Right renal pelvis (tissue), 4 donors: ENCODE measurements at regions not wholly inside any gene's neighbourhood (a gene's known extent, or its start where the extent isn't known, plus 50 kb on each side); places are given as distances from the start of the nearest gene placed in this dataset.

Experiments
- DNase-seq, 4 donors: peaks; one replicate each; pipeline ENCODE4 v3.0.0-alpha.2; 2013; ENCODE audit warnings: low read depth in 4 of 4, low spot score in 3 of 4, missing footprints in 1 of 4

DNA sequence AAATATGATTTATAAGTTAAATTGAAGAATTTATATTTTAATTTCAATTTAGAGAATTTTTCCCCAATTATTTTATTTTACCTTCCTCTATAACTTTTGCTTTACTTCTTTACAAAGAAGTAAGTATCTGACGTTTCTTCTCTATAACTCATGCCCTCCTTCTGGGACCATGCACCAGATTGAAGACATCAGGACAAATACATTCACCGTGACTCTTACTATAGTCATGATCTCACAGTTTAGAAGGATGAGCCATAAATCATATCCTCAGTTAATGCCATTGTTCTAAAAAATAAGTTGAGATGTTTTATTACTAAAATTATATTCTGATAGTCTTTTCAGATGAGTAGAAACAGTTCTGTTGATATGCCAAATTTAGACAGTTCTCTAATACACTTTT is 279.3 kb downstream of the TMX3 start:
- no peak for DNase-seq

DNA sequence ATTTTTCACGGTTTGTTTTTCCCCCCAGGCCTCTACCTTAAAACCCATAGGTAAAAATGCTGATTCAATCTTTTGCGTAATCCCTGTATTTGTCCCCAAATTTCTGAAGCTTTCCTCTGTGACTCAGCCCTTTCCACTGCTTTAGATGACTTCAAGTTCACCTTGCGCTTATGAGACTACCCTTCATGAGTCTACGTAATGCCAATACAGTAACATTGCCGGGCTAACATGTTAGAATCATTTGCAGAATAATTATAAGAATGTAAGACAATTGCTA is 283.0 kb downstream of the TMX3 start:
- DNase-seq, result no peak

DNA sequence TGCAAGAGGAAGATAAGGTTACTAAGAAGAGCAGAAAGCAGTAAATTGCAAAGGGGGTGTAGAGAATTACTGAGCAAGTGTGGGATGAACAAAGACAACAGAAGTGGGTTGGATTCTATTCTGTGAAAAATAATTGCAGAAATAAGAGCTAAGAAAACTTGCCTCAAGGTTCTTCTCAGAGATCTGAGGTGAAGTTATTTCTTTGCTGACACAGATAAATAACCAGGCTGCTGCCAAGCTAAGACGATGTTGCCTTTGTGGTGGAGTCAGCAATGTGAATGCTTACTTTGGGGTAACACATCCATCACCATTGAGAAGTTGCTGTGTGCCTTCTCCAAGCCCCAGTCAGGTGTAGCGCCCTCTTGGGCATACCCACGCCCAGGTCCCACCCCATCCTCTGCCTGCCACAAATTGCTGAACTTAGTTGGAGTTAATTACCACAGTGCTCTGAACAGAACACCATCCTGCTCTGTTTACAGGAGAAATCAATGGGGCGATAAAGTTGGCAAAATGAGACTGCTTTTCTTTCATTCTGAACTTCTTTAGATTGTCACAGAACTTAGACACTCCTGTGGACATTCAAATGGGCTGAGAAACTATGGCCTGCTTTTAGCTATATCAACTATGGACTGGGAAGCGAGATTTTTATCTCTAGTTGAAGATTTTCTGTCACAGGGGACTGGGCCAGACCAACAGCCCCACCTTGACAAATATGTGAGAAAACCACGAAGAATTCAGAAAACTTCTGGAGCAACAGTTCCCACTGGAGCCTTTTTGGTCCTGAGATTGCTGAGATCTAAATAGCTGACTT is 283.6 kb downstream of the TMX3 start:
- DNase-seq, result no peak

DNA sequence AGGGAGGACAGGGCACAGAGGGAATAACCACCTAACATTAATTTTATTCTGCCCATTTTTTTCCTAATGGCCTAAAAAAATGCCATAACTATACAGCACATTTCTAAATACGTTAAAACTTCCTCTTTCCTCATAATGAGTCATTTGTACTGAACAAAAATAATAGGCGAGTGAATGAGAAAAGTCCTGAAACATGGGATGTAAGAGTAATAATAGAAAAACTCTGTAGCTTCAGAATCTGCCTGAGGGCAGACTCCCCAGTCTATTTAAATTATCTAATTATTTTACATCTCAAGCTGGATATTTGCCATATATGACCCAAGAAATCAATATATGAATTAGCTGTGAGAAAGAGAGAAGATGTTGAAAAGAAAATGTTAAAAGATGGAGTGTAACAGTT is 285.1 kb downstream of the TMX3 start:
- no peak for DNase-seq

DNA sequence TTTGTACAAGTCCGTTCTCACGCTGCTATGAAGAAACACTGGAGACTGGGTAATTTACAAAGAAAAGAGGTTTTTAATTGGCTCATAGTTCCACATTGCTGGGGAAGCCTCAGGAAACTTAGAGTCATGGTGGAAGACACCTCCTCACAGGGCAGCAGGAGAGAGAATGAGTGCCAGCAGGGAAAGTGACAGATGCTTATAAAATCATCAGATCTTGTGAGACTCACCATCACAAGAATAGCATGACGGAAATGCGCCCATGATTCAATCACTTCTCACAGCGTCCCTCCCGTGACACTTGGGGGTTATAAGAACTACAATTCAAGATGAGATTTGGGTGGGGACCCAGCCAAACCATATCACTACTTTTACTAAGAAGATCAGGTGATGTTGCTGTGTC is 285.8 kb downstream of the TMX3 start:
- DNase-seq, result no peak

DNA sequence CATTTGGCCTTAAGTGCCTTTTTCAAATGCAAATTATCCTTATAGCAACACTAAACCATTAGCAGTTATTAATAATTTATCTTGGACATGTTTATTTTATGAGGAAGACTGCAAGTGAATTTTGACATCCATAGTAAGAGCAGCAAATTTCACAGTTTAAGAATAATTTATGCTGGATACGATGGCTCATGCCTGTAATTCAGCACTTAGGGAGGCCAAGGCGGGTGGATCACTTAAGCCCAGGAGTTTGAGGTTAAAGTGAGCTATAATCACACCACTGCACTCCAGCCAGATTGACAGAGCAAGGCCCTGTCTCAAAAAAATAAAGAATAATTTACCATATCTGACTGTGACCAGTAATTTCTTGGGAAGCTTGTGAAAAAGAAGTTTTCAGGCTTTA is 286.2 kb downstream of the TMX3 start:
- DNase-seq, result no peak

DNA sequence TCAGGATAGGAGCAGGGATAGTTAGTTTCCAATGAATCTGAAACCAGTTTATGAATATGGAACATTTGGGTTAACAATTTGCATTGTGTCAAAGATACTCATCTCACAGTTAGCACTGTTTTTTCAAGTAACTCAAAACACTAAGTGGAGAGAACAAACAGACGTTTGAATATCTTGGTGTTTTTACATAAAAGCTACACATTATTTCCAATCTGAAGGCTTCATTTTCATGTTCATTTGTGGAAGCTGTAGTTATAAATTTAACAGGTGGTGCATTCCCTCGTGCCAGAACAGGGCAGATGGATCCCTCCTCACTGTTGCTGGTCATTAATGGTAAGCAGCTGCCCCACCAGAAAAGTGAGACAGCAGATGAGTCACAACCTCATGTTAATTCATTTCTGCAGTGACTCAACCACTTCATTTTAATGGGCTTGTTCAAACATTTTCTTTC is 286.9 kb downstream of the TMX3 start:
- DNase-seq, result no peak

DNA sequence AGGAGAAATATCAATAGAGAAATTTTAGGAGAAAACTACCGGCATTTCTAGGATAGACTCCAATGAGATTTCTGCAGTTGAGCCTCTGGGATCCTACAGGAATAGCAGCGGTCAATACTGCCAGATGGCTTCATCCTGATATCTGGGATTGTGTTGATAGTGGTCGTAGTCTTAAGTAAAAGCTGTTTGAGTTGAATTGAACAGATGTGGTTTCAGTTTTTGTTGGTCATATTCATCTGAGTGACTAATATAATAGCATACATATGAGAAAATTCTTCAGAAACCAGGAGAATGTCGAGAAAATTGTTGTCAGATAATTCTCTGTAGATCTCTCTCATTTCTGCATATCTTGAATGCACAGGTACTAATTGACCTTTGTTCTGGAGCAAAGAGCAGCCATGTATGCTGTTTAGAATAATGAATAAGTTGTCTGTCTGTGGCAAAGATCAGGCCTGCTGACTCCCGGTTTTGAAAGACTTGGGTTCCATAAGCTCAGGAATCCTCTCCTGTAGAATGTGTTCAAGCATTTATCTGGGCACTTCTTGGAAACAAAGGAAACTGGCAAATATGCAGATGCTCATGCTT is 288.1 kb downstream of the TMX3 start:
- DNase-seq, result no peak

DNA sequence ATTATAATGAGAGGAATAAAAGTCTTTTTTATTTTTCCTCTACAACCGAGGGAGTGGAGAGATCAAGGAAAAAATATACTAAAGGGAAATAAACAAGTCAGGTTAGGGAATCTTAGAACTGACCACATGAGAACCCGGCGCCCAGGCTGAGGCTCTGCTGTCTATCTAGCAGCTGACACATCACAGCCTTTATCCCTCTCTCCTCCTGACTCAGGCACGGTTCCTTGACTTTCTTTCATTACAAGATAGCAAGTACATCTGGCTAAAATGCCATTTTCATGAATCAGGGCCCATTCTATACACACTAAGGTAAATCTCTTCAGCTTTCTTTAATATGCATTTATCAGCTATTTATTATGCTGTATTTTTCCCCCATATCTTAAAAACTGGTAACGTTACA is 296.0 kb downstream of the TMX3 start:
- DNase-seq, result no peak

DNA sequence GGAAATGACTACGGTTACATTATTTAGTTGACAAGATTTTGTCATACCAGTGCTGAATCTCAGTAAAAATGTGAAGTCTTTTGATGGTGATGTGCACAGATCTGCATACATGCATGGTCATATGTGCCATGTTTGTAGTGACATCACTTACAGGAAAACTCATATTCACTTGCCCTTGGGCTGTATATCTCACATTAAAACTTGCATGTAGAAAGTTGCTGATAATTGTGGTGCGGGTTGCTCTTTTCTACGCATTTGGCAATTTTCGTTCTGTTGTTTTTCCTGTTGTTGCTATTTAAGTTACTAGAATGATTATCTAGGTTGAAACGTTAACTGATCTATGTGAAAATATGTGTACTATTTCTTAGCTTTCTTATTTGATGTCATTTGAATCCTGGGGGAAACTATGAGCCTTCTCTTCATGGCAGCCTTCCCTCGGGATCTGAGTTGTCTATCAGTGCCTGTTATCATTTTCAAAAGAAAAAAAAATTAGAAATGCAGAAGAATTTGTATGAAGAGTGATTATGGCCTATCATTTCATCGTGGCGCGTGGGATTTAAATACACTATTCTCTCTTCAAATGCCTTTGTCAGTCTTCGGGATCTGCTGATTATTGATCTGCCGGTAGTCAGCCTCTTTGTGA is 296.6 kb downstream of the TMX3 start:
- DNase-seq, result no peak

DNA sequence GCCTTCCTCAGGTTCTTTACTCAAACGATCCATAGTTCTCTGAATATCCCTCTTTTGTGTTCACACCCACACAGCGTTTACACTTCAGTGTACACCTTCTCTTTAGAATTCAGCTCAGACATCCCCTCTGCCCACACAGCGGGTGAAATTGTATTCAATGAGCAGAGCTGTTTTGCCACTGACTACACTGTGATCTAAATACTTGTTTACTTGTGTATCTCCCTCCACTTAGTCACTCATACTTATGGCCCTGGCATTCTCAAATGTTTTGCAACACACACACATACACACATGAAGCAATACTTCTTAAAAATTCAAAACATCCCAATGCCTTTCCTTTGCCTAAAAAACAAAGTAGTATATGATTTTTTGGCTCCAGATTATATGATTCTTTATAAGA is 297.1 kb downstream of the TMX3 start:
- no peak for DNase-seq

DNA sequence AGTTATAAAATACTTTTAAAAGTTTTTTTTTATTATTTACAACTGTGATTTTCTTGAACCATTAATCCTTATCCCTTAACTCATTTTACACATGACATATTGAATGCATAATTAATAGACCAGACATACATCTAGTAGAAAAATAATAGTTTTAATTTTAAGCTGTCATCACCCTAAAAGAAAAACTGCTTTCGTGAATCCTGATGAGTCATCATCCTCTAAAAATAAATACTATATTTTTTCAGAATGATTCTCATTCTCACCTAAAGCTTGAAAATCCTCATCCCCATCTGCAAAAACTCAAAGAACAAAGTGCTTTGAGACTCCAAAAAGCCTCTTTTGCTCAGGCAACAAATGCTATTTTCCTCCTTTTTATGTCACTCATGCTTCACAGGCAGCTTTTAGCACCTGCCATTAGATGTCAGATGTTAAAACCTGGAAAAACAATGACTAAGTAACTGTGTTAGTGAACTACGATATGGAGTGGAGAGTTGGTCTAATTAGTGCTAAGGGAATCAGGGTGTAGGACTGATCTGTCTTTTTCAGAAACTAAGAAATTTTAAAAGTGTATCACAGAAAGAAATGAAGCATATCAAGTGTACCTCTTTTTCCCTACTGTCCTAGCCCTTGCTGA is 297.6 kb downstream of the TMX3 start:
- DNase-seq, result no peak

DNA sequence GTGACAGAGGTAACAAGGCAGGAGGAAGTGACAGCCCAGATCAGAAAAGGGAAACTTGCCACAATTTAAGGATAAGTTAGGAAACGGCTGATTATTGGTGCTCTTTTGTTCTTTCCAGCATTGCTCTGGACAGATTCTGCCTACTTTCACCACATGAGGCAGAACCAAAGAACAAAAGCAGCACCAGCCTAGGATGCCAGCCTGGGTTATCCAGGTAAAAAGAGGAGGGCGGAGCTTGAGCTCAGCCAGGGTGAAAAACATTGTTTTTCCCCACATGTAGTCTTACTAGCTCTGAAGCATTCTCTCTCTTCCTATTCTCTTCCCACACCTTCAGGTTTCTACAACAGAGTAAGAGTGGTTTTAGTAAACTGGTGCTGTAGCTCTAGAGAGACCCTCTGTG is 300.5 kb downstream of the TMX3 start:
- no peak for DNase-seq

DNA sequence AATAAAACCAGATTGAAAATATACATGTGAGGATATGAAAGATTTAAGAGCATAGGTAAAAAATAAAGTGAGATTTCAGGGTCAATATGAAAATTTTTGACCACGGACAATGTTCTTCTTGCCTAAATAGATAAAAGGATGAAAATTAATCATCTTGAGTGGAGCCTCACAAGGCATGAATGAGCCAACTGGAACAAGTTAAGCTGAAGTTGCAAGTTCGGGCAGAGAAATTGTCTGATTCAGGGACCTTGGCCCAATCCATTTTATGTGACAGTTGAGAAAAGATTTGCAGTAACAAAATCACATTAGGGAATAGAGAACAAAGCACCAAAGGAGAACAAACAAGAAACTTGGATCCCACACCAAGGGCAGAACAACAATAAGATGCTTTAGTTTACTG is 305.3 kb downstream of the TMX3 start:
- no peak for DNase-seq

DNA sequence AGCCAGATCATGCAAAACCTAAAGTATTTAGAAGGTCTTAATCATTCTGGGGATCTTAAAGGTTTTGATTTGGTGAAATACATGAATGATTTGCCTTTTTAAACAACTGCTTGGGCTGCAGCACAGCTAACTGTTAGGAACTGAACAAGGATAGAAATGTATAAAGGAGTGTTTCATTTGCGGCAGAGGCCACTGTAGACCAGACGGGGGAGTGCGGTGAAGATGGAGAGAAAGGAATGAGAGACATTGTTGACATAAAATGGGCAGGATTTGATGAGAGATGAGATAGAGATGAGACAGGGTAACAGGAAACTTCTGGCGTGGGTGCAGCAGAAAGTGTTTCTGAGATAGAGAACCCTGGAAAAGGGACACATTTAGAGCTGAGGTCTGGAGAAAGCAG is 308.1 kb downstream of the TMX3 start:
- DNase-seq, result no peak

DNA sequence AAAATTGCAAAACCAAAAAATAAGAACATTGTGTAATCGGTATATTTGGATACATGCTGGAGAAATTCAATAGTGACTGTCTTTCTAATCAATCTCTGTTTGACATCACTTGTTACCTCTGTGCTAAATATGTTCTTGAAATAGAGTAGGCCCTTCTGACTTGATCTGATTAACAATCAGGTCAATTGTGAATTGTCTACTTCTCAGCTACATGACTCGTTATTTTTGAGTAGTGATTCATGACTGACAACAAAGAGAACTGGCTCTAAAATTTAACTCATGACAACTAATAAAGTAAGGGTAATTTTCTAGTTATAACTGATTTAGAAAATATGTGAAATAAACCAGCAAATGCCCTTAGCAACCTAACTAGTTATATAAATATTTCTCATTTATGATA is 312.1 kb downstream of the TMX3 start:
- no peak for DNase-seq

DNA sequence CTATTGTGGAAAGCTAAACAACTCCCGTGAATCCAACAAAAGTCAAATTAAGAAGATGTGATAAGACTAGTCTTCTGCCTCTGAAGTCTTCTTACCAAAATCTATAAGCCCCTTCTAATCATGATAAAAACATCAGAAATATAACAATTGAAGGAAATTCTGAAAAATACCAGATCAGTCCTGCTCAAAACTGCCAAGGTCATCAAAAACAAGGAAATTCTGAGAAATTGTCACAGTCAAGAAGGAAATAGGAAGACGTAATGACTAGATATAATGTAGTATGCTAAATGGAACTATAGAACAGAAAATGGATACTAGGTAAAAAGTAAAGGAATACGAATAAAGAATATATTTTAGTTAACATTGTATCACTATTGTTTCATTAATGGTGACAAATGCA is 314.0 kb downstream of the TMX3 start:
- no peak for DNase-seq

DNA sequence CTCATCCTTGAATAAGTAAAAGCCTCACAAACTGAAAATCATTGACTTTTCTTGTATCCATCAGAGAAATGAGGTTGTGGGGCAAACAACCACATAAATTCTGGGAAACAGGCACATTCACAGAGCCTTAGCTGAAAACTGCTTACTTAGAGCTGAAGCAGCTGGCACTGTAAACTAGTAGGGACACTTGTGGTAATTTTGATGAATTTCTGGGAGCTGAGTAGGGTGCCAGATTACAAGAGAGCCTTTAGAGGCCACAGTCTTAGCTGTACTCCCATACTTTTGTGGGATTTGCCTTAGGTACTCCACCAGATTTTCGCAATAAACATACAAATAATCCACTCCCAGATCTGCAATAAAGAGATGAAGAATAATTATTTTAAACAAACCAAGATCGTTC is 315.2 kb downstream of the TMX3 start:
- DNase-seq, result no peak

DNA sequence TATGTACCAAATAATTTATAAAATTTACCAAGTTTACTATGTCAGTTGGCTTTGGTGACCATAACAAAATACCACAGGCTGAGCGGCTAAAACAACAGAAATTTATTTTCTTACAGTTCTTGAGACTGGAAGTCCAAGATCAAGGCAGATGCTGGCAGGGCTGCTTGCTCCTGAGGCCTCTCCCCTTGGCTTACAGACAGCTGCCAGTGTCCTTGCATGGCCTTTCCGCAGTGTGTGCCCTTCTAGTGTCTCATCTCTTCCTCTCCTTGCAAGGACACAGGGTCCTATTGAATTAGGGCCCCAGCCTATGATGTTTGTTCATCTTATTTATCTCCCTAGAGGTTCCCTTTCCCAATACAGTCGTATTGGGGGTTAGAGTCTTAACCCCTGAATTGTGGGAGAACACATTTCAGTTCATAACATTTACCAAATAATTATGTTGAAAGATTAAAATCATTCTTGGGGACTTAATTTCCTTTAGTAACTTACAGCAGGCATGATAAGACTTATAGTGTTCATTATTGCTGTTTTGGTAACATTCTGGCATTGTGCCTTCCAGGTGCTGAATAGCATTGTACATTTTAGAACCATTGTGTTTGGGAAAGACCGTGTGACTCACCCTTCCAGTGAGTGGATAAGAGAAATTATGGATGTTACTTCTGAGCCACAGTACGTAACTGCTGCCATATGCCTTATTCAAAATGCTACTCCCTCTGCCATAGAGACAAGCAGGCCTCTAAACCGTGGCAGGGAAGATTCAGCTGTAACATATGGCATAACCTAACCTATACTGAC is 317.5 kb downstream of the TMX3 start:
- no peak for DNase-seq

DNA sequence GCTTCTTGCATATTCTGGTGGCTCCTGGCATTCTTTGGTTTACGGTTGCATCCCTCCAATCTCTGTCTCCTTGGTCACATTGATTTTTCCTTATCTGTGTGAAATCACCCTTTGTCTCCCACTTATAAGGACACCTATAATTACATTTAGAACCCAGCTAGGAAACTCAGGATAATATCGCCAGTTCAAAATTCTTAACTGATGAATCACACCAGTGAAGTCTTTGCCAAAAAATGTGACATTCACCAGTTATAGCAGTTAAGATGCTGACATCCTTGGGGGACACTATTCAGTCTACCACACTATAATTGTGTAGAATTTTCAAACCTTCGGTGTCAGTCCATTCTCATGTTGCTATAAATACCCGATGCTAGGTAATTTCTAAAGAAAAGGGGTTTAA is 320.2 kb downstream of the TMX3 start:
- DNase-seq, result no peak

DNA sequence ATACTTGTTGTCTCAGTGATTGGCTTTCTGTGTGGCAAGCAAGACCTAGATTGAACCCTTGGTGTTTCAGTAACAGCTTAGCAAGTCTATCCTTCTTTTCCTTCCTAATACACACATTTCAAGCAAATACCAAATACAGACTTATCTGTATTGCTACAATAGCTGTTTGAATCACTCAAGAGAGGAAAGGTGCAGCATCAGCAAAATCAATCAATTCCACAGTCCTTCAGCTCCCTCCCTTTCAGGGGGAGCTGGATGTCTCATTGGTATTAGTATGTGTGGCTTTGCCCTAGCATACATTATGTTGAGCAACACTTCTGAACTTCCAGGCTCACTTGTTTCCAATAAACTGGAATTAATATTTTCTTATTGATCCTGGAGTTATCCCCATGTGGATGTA is 323.1 kb downstream of the TMX3 start:
- DNase-seq, result no peak
